GM10266 (cell line): ENCODE measurements at regions not wholly inside any gene's neighbourhood (a gene's known extent, or its start where the extent isn't known, plus 50 kb on each side); places are given as distances from the start of the nearest gene placed in this dataset.
"Not testable (repeated sequence)": the region's sequence is repeated elsewhere in the genome, so short reads cannot be mapped to it uniquely, and the experiment has no call there.

Source experiments
- DNase-seq: peaks from one replicate; pipeline ENCODE4 v3.0.0; 2012; ENCODE audit errors: extremely low spot score
- TF ChIP-seq, protein P1 (sequence below): IDR thresholded peaks from 2 replicates; pipeline ENCODE4 v1.5.1; 2012; ENCODE audit warnings: mild to moderate bottlenecking, low read depth; ENCODE audit not compliant: control insufficient read depth, insufficient read depth; ENCODE audit errors: missing control alignments

DNA sequence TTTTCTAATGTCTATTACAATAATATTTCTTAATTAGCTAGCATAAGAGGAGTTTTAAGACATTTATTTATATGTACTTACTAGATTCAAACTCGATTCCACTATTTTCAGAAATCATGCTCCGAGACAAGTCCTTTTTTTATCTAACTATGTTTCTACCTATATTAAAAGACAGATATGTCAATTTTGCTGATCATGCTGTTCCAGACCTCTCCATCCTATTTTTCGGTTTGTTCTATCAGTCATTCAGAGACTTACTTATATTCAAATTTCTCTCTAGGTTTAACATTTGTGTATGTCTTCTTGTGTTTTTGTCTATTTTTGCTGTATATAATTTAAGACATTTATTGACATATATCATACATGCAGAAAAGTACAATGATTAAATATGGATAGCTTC, 635.5 kb downstream of the ZNF716 start:
- DNase-seq, result not testable (repeated sequence)

DNA sequence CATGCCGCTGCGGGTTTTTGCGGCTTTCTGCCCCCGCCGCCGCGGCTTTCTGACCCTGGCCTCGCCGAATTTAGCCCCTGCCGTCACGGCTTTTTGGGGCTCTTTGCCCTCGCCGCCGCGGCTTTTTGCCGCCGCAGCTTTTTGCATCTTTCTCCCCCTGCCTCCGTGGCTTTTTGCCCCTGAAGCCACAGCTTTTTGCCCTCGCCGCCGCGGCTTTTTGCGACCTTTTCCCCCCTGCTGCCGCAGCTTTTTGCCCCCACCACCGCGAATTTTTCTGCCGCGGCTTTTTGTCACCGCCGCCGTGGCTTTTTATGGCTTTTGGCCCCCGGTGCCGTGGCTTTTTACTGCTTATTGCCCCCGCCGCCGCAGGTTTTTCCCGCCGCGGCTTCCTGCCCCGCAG, 636.5 kb downstream of the ZNF716 start:
- TF ChIP-seq, protein P1, sequence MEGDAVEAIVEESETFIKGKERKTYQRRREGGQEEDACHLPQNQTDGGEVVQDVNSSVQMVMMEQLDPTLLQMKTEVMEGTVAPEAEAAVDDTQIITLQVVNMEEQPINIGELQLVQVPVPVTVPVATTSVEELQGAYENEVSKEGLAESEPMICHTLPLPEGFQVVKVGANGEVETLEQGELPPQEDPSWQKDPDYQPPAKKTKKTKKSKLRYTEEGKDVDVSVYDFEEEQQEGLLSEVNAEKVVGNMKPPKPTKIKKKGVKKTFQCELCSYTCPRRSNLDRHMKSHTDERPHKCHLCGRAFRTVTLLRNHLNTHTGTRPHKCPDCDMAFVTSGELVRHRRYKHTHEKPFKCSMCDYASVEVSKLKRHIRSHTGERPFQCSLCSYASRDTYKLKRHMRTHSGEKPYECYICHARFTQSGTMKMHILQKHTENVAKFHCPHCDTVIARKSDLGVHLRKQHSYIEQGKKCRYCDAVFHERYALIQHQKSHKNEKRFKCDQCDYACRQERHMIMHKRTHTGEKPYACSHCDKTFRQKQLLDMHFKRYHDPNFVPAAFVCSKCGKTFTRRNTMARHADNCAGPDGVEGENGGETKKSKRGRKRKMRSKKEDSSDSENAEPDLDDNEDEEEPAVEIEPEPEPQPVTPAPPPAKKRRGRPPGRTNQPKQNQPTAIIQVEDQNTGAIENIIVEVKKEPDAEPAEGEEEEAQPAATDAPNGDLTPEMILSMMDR, result no peak
- no peak for DNase-seq

DNA sequence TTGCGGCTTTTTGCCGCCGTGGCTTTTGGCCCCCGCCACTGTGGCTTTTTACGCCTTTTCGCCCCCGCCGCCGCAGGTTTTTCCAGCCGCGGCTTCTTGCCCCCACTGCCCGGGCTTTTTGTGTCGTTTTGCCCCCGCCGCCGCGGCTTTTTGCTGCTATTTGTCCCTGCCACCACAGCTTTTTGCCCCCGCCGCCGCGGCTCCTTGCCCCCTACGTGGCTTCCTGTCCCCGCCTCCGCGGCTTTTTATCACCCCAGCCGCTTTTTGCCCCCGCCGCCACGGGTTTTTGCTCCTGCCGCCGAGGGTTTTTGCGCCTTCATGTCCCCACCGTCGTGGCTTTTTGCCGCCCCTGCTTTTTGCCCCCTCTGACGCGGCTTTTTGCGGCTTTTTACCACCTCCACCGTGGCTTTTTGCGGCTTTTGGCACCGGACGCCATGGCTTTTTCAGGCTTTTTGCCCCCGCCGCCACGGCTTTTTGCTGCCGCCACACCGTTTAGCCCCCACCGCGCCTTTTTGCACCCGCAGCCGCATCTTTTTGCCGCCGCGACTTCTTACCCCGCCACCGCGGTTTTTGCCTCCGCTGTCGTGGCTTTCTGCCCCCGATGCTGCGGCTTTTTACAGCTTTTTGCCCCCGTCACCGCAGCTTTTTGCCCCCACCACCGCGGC, 637.0 kb downstream of the ZNF716 start:
- DNase-seq, result peak; percentile 0
- TF ChIP-seq, protein P1, result no peak

DNA sequence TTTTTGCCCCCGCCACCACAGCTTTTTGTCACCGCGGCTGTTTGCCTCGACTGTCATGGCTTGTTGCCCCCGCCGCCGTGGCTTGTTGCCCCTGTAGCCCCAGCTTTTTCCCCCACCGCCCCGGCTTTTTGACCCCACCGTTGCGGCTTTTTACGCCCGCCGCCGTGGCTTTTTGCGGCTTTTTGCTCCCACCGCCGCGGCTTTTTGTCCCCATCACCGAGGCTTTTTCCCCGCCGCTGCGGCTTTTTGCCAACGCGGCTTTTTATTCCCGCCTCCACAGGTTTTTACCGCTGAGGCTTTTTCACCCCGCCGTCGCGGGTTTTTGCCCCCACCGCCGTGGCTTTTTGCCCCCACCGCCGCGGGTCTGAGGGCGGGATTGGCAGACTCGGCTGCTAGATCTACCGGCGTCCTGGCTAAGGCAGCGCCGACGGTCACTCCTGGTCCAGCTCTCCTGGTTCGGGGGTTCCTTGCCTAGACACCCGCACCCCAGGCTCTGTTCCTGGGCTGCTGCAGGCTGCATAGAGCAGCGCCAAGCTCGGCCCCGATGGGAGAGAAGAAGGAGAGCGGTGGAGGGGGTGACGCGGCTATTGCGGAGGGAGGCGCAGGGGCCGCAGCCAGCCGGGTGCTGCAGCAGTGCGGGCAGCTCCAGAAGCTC, 637.7 kb downstream of the ZNF716 start:
- DNase-seq, result no peak
- TF ChIP-seq, protein P1, result no peak

DNA sequence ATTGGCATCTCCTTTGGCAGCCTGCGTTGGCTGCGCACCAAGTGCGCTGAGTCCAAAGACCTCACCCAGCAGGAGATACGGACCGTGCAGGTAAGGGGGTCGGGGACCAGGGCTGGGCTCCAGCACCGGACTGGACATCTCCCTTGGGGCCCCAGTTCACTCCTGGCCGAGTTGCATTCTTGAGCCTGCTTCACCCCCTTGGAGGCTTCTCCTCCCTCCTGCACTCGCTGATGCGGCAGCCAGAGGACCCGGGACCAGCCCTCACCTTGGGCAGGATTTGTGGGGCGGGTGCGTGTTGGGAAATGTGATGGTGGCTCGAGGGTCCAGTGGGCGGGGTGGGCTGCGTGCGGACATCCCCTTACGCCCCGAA, 638.2 kb downstream of the ZNF716 start:
- DNase-seq, result not testable (repeated sequence)

DNA sequence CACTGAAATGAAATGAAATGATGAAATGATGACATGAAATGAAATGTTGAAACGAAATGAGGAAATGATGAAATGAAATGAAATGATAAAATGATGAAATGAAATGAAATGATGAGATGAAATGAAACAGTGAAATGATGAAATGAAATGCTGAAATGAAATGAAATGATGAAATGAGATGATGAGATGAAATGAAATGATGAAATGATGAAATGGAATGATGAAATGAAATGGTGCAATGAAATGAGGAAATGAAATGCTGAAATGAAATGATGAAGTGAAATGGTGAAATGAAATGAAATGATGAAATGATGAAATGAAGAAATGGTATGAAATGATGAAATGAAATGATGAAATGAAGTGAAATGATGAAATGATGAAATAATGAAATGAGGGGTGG, 641.1 kb downstream of the ZNF716 start:
- DNase-seq, result not testable (repeated sequence)
